GM23338 (cell line): ENCODE measurements at regions not wholly inside any gene's neighbourhood (a gene's known extent, or its start where the extent isn't known, plus 50 kb on each side); places are given as distances from the start of the nearest gene placed in this dataset.

Experiments
- ATAC-seq: fragments of 200-7000 bp; cut with Tn5 transposase; 3 replicates; pipeline ENCODE4 v1.9.1; 2020
- DNase-seq: peaks from one replicate; pipeline ENCODE4 v3.0.0-alpha.2; 2015; ENCODE audit warnings: low spot score
- H2AFZ ChIP-seq: fragments of 200-600 bp; sonication (generic); 2 replicates; pipeline ENCODE4 v1.8.0; 2016; ENCODE audit warnings: antibody characterized with exemption, mild to moderate bottlenecking, moderate library complexity
- H3F3A ChIP-seq: fragments of 200-600 bp; sonication (generic); replicated peaks from 2 replicates; pipeline ENCODE4 v1.8.0; 2017; ENCODE audit warnings: antibody characterized with exemption, mixed run types, low read depth
- H3K27ac ChIP-seq: fragments of 200-600 bp; sonication (generic); 2 replicates; pipeline ENCODE4 v1.6.1; 2016; ENCODE audit warnings: low read depth
- H3K27me3 ChIP-seq: fragments of 200-600 bp; sonication (generic); 2 replicates; pipeline ENCODE4 v1.8.0; 2016; ENCODE audit warnings: mild to moderate bottlenecking, mixed run types, moderate library complexity; ENCODE audit not compliant: insufficient read depth
- H3K36me3 ChIP-seq: fragments of 200-600 bp; sonication (generic); 2 replicates; pipeline ENCODE4 v1.8.0; 2016; ENCODE audit warnings: mild to moderate bottlenecking; ENCODE audit not compliant: insufficient read depth
- H3K4me1 ChIP-seq: fragments of 200-600 bp; sonication (generic); 2 replicates; pipeline ENCODE4 v1.8.0; 2016; ENCODE audit warnings: mild to moderate bottlenecking, moderate library complexity; ENCODE audit not compliant: insufficient read depth
- H3K4me2 ChIP-seq: fragments of 200-600 bp; sonication (generic); 2 replicates; pipeline ENCODE4 v1.7.1; 2017; ENCODE audit warnings: mixed run types
- H3K4me3 ChIP-seq: fragments of 200-600 bp; sonication (generic); 2 replicates; pipeline ENCODE4 v1.6.1; 2016; ENCODE audit warnings: mixed run types
- H3K79me2 ChIP-seq: fragments of 200-600 bp; sonication (generic); replicated peaks from 2 replicates; pipeline ENCODE4 v1.8.0; 2017; ENCODE audit warnings: mild to moderate bottlenecking; ENCODE audit not compliant: insufficient read depth
- H3K9me2 ChIP-seq: fragments of 200-600 bp; sonication (generic); 2 replicates; pipeline ENCODE4 v1.8.0; 2017; ENCODE audit not compliant: insufficient read depth
- H4K20me1 ChIP-seq: fragments of 200-600 bp; sonication (generic); replicated peaks from 2 replicates; pipeline ENCODE4 v1.8.0; 2017; ENCODE audit warnings: mild to moderate bottlenecking; ENCODE audit not compliant: insufficient read depth
- H3K27ac Mint-ChIP-seq: 2 replicates; pipeline ENCODE4 v1.8.0; 2020; ENCODE audit warnings: inconsistent platforms, mild to moderate bottlenecking, moderate library complexity, mixed read lengths
- H3K27me3 Mint-ChIP-seq: 3 replicates; pipeline ENCODE4 v1.8.0; 2022; ENCODE audit warnings: low read depth, mild to moderate bottlenecking, moderate library complexity, mixed read lengths, inconsistent platforms; ENCODE audit not compliant: insufficient read depth, poor library complexity
- H3K36me3 Mint-ChIP-seq: 3 replicates; pipeline ENCODE4 v1.8.0; 2021; ENCODE audit warnings: low read depth, mild to moderate bottlenecking, inconsistent platforms, moderate library complexity, mixed read lengths
- H3K4me1 Mint-ChIP-seq: 3 replicates; pipeline ENCODE4 v1.8.0; 2020; ENCODE audit warnings: mild to moderate bottlenecking, inconsistent platforms, mixed read lengths
- H3K4me3 Mint-ChIP-seq: 3 replicates; pipeline ENCODE4 v1.8.0; 2021; ENCODE audit warnings: moderate library complexity, mild to moderate bottlenecking, inconsistent platforms, mixed read lengths
- H3K9me3 Mint-ChIP-seq: 3 replicates; pipeline ENCODE4 v1.8.0; 2020; ENCODE audit warnings: moderate library complexity, mild to moderate bottlenecking, inconsistent platforms, mixed read lengths
- CREB1 ChIP-seq: fragments of 250-450 bp; sonication (Bioruptor Pico); IDR thresholded peaks from 2 replicates; pipeline ENCODE4 v1.5.0; 2020; ENCODE audit warnings: low read depth, mild to moderate bottlenecking, moderate library complexity
- CTCF ChIP-seq, 2 experiments: fragments of 200-600 bp in 1 of 2; sonication (generic) in 1 of 2; conservative IDR thresholded peaks; 2 replicates each; pipeline versions ENCODE4 v1.5.1 to v1.6.1; 2016 to 2017; ENCODE audit warnings: antibody characterized with exemption in 2 of 2, low read depth in 2 of 2, mild to moderate bottlenecking in 2 of 2, moderate library complexity in 1 of 2
- EZH2 ChIP-seq: fragments of 200-600 bp; sonication (generic); IDR thresholded peaks from one replicate; pipeline ENCODE4 v1.8.0; 2017; ENCODE audit warnings: antibody characterized with exemption, mild to moderate bottlenecking, low read depth; ENCODE audit not compliant: unreplicated experiment
- EZH2phosphoT487 ChIP-seq: fragments of 200-600 bp; sonication (generic); IDR thresholded peaks from one replicate; pipeline ENCODE4 v1.8.1; 2018; ENCODE audit warnings: antibody characterized with exemption; ENCODE audit not compliant: unreplicated experiment
- JUNB ChIP-seq: IDR thresholded peaks from one replicate; pipeline ENCODE4 v1.6.1; 2016; ENCODE audit warnings: antibody characterized with exemption; ENCODE audit not compliant: unreplicated experiment
- NANOG ChIP-seq: IDR thresholded peaks from 2 replicates; pipeline ENCODE4 v1.6.1; 2016; ENCODE audit warnings: antibody characterized with exemption, borderline replicate concordance
- POLR2AphosphoS5 ChIP-seq: IDR thresholded peaks from 2 replicates; pipeline ENCODE4 v1.6.1; 2016; ENCODE audit warnings: antibody characterized with exemption, low read depth
- REST ChIP-seq: IDR thresholded peaks from one replicate; pipeline ENCODE4 v1.6.1; 2018; ENCODE audit warnings: antibody characterized with exemption; ENCODE audit not compliant: unreplicated experiment
- STAT1 ChIP-seq: IDR thresholded peaks from one replicate; pipeline ENCODE4 v1.6.1; 2016; ENCODE audit warnings: antibody characterized with exemption; ENCODE audit not compliant: unreplicated experiment
- ZNF114 ChIP-seq: fragments of 250-450 bp; sonication (Bioruptor Pico); IDR thresholded peaks from 2 replicates; pipeline ENCODE4 v1.5.0; 2020; ENCODE audit warnings: mild to moderate bottlenecking, moderate library complexity
- ZNF331 ChIP-seq: fragments of 250-450 bp; sonication (Bioruptor Pico); IDR thresholded peaks from 2 replicates; pipeline ENCODE4 v1.5.0; 2020; ENCODE audit warnings: low read depth, mild to moderate bottlenecking, moderate library complexity
- TF ChIP-seq, protein P1 (sequence below): IDR thresholded peaks from 2 replicates; pipeline ENCODE4 v1.6.1; 2016; ENCODE audit warnings: antibody characterized with exemption

GRCh38 chr1:56065729-56066128 lies 513.6 kb downstream of the PLPP3 start:
- no peak overlapping the region for H3K27ac Mint-ChIP-seq
- no peaks in the 10 kb centered on the region for H3K36me3 ChIP-seq
- H3K4me2 ChIP-seq = no peak overlapping the region
- no peak overlapping the region for H3K4me3 ChIP-seq
- H3K9me2 ChIP-seq = no peaks in the 10 kb centered on the region
- H3K4me3 Mint-ChIP-seq = no peak overlapping the region
- H3K27me3 ChIP-seq = no peaks in the 10 kb centered on the region
- DNase-seq (no peak), ATAC-seq (no peak)
- TF ChIP-seq CTCF (conservative IDR thresholded peaks at IDR 0.05; ENCODE audit: low read depth in 2 of 2) = no peak
- no peak for TF ChIP-seq POLR2AphosphoS5
- TF ChIP-seq ZNF331 (CRISPR knock-in tag) = no peak
- H3K4me1 ChIP-seq = no peaks in the 10 kb centered on the region
- H3K27me3 Mint-ChIP-seq = no peaks in the 10 kb centered on the region
- no peaks in the 10 kb centered on the region for H3K36me3 Mint-ChIP-seq
- H3K9me3 Mint-ChIP-seq = no peaks in the 10 kb centered on the region
- H4K20me1 ChIP-seq = no peaks in the 10 kb centered on the region
- no peak overlapping the region for H2AFZ ChIP-seq
- H3K79me2 ChIP-seq = no peaks in the 10 kb centered on the region
- H3K4me1 Mint-ChIP-seq = no peaks in the 10 kb centered on the region
- H3F3A ChIP-seq = no peaks in the 10 kb centered on the region
- H3K27ac ChIP-seq = no peak overlapping the region

DNA sequence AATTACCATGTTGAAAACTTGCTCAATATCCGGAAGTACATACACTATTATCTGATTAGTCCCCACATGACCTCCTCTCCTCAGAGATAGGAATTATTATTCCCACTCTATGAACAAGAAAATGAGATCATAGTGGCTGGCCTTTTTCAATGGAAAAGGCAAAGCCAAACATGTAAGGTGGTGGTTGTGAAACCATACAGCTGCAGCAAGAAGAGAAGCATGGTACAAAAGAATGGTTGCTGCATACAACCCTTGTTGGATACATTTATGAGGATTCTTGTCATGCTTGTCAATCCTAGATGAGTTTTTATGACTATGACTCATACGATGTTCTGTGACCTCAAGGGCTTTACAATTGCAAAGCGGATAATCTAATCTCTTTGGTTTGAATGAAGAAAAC lies 514.7 kb downstream of the PLPP3 start:
- no peak overlapping the region for H3K27ac Mint-ChIP-seq
- ATAC-seq = no peak
- TF ChIP-seq CREB1 (CRISPR knock-in tag) (no peak), JUNB (no peak), POLR2AphosphoS5 (no peak), ZNF331 (CRISPR knock-in tag) (no peak), REST (no peak), STAT1 (no peak), CTCF (conservative IDR thresholded peaks at IDR 0.05; ENCODE audit: low read depth in 2 of 2) (no peak), EZH2phosphoT487 (no peak), NANOG (no peak), EZH2 (no peak), ZNF114 (CRISPR knock-in tag) (no peak)
- TF ChIP-seq, protein P1, sequence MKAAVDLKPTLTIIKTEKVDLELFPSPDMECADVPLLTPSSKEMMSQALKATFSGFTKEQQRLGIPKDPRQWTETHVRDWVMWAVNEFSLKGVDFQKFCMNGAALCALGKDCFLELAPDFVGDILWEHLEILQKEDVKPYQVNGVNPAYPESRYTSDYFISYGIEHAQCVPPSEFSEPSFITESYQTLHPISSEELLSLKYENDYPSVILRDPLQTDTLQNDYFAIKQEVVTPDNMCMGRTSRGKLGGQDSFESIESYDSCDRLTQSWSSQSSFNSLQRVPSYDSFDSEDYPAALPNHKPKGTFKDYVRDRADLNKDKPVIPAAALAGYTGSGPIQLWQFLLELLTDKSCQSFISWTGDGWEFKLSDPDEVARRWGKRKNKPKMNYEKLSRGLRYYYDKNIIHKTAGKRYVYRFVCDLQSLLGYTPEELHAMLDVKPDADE = no peak

More for the DNA sequence above, 514.7 kb downstream of the PLPP3 start:
- no peak overlapping the region for H2AFZ ChIP-seq
- H3K4me2 ChIP-seq = no peak overlapping the region
- H3K27ac ChIP-seq = no peak overlapping the region
- no peaks in the 10 kb centered on the region for H3K27me3 Mint-ChIP-seq
- no peaks in the 10 kb centered on the region for H3K36me3 ChIP-seq
- H4K20me1 ChIP-seq = no peaks in the 10 kb centered on the region
- no peak overlapping the region for H3K4me3 ChIP-seq
- DNase-seq = no peak
- no peaks in the 10 kb centered on the region for H3K9me3 Mint-ChIP-seq
- H3K4me1 ChIP-seq = no peaks in the 10 kb centered on the region
- no peak overlapping the region for H3K4me3 Mint-ChIP-seq
- H3K4me1 Mint-ChIP-seq = peaks cover 4% of the 10 kb centered on the region
- H3K36me3 Mint-ChIP-seq = no peaks in the 10 kb centered on the region
- no peaks in the 10 kb centered on the region for H3K27me3 ChIP-seq
- no peaks in the 10 kb centered on the region for H3K79me2 ChIP-seq
- H3F3A ChIP-seq = no peaks in the 10 kb centered on the region
- H3K9me2 ChIP-seq = no peaks in the 10 kb centered on the region
